ENCODE measurements at regions not wholly inside any gene's neighbourhood (a gene's known extent, or its start where the extent isn't known, plus 50 kb on each side); places are given as distances from the start of the nearest gene placed in this dataset.

GRCh38 chr4:159505266-159505975 lies 402.5 kb downstream of the RAPGEF2 start:
- ATAC-seq = no peak
- Mint-ChIP-seq H3K36me3 (no peaks in the 10 kb centered on the region), H3K4me3 (no peak overlapping the region), H3K27ac (no peak overlapping the region), H3K4me1 (no peaks in the 10 kb centered on the region), H3K9me3 (no peaks in the 10 kb centered on the region)
- DNase-seq (ENCODE audit: low spot score in 2 of 2) = no peak

GRCh38 chr4:159506801-159507517 lies 404.1 kb downstream of the RAPGEF2 start:
- Mint-ChIP-seq H3K27ac (no peak overlapping the region), H3K4me1 (no peaks in the 10 kb centered on the region), H3K9me3 (no peaks in the 10 kb centered on the region), H3K36me3 (no peaks in the 10 kb centered on the region), H3K4me3 (no peak overlapping the region)
- ATAC-seq (no peak), DNase-seq (ENCODE audit: low spot score in 2 of 2) (no peak)

- H3K27ac Mint-ChIP-seq = no peak overlapping the region
- no peak for ATAC-seq
Observed at GRCh38 chr4:159508917-159509500, 406.1 kb downstream of the RAPGEF2 start.

GRCh38 chr4:159512348-159512747 lies 409.5 kb downstream of the RAPGEF2 start:
- H3K4me1 Mint-ChIP-seq = no peaks in the 10 kb centered on the region
- peaks cover 2% of the 10 kb centered on the region for H3K9me3 Mint-ChIP-seq
- no peak overlapping the region for H3K4me3 Mint-ChIP-seq
- no peak overlapping the region for H3K27ac Mint-ChIP-seq
- no peak for DNase-seq (ENCODE audit: low spot score in 2 of 2)
- ATAC-seq = no peak
- H3K36me3 Mint-ChIP-seq = no peaks in the 10 kb centered on the region

More at GRCh38 chr4:159508917-159509500, 406.1 kb downstream of the RAPGEF2 start:
- no peaks in the 10 kb centered on the region for H3K9me3 Mint-ChIP-seq
- no peak overlapping the region for H3K4me3 Mint-ChIP-seq
- no peaks in the 10 kb centered on the region for H3K4me1 Mint-ChIP-seq
- DNase-seq (ENCODE audit: low spot score in 2 of 2) = no peak
- no peaks in the 10 kb centered on the region for H3K36me3 Mint-ChIP-seq

- Mint-ChIP-seq H3K27ac (no peak overlapping the region), H3K36me3 (no peaks in the 10 kb centered on the region), H3K4me1 (no peaks in the 10 kb centered on the region), H3K4me3 (no peak overlapping the region), H3K9me3 (peaks cover 2% of the 10 kb centered on the region)
- DNase-seq (ENCODE audit: low spot score in 2 of 2) = no peak
- ATAC-seq = no peak
Observed at GRCh38 chr4:159515314-159516025, 412.6 kb downstream of the RAPGEF2 start.

- Mint-ChIP-seq H3K4me3 (no peak overlapping the region), H3K27ac (no peak overlapping the region), H3K9me3 (peaks cover 2% of the 10 kb centered on the region), H3K4me1 (no peaks in the 10 kb centered on the region), H3K36me3 (no peaks in the 10 kb centered on the region)
- ATAC-seq = no peak
- no peak for DNase-seq (ENCODE audit: low spot score in 2 of 2)
Observed at GRCh38 chr4:159516556-159517140, 413.8 kb downstream of the RAPGEF2 start.

- Mint-ChIP-seq H3K4me3 (no peak overlapping the region), H3K4me1 (no peaks in the 10 kb centered on the region), H3K9me3 (peaks cover 2% of the 10 kb centered on the region), H3K36me3 (no peaks in the 10 kb centered on the region), H3K27ac (no peak overlapping the region)
- ATAC-seq (no peak), DNase-seq (ENCODE audit: low spot score in 2 of 2) (no peak)
Observed at GRCh38 chr4:159520074-159520473, 417.2 kb downstream of the RAPGEF2 start.

- no peaks in the 10 kb centered on the region for H3K36me3 Mint-ChIP-seq
- H3K4me3 Mint-ChIP-seq = no peak overlapping the region
- H3K27ac Mint-ChIP-seq = no peak overlapping the region
- ATAC-seq (no peak), DNase-seq (ENCODE audit: low spot score in 2 of 2) (no peak)
- peaks cover 4% of the 10 kb centered on the region for H3K9me3 Mint-ChIP-seq
- no peaks in the 10 kb centered on the region for H3K4me1 Mint-ChIP-seq
Observed at GRCh38 chr4:159526172-159526571, 423.3 kb downstream of the RAPGEF2 start.

- no peak for DNase-seq (ENCODE audit: low spot score in 2 of 2)
- Mint-ChIP-seq H3K36me3 (no peaks in the 10 kb centered on the region), H3K27ac (no peak overlapping the region), H3K9me3 (peaks cover 35% of the 10 kb centered on the region), H3K4me1 (no peaks in the 10 kb centered on the region), H3K4me3 (no peak overlapping the region)
- ATAC-seq = no peak
Observed at GRCh38 chr4:159534655-159535054, 431.8 kb downstream of the RAPGEF2 start.

- Mint-ChIP-seq H3K4me1 (no peaks in the 10 kb centered on the region), H3K27ac (no peak overlapping the region), H3K4me3 (no peak overlapping the region), H3K9me3 (peaks cover 28% of the 10 kb centered on the region), H3K36me3 (no peaks in the 10 kb centered on the region)
- no peak for ATAC-seq
- no peak for DNase-seq (ENCODE audit: low spot score in 2 of 2)
Observed at GRCh38 chr4:159538556-159538955, 435.7 kb downstream of the RAPGEF2 start.

- H3K36me3 Mint-ChIP-seq = no peaks in the 10 kb centered on the region
- no peak for ATAC-seq
- H3K9me3 Mint-ChIP-seq = peaks cover 20% of the 10 kb centered on the region
- no peak overlapping the region for H3K27ac Mint-ChIP-seq
- H3K4me1 Mint-ChIP-seq = no peaks in the 10 kb centered on the region
- no peak for DNase-seq (ENCODE audit: low spot score in 2 of 2)
- H3K4me3 Mint-ChIP-seq = no peak overlapping the region
Observed at GRCh38 chr4:159540038-159540437, 437.2 kb downstream of the RAPGEF2 start.

GRCh38 chr4:159540501-159540900 lies 437.6 kb downstream of the RAPGEF2 start:
- DNase-seq (ENCODE audit: low spot score in 2 of 2) (no peak), ATAC-seq (no peak)
- Mint-ChIP-seq H3K36me3 (no peaks in the 10 kb centered on the region), H3K4me3 (no peak overlapping the region), H3K4me1 (no peaks in the 10 kb centered on the region), H3K27ac (no peak overlapping the region), H3K9me3 (peaks cover 17% of the 10 kb centered on the region)

- Mint-ChIP-seq H3K27ac (no peak overlapping the region), H3K4me1 (no peaks in the 10 kb centered on the region), H3K36me3 (no peaks in the 10 kb centered on the region), H3K4me3 (no peak overlapping the region), H3K9me3 (peaks cover 13% of the 10 kb centered on the region)
- DNase-seq (ENCODE audit: low spot score in 2 of 2) (no peak), ATAC-seq (no peak)
Observed at GRCh38 chr4:159541143-159541542, 438.3 kb downstream of the RAPGEF2 start.

GRCh38 chr4:159542296-159542695 lies 439.4 kb downstream of the RAPGEF2 start:
- no peak for DNase-seq (ENCODE audit: low spot score in 2 of 2)
- no peak for ATAC-seq
- no peak overlapping the region for H3K27ac Mint-ChIP-seq
- H3K36me3 Mint-ChIP-seq = no peaks in the 10 kb centered on the region
- no peak overlapping the region for H3K4me3 Mint-ChIP-seq
- H3K9me3 Mint-ChIP-seq = peaks cover 4% of the 10 kb centered on the region
- no peaks in the 10 kb centered on the region for H3K4me1 Mint-ChIP-seq

GRCh38 chr4:159543831-159544230 lies 441.0 kb downstream of the RAPGEF2 start:
- Mint-ChIP-seq H3K4me1 (no peaks in the 10 kb centered on the region), H3K9me3 (no peaks in the 10 kb centered on the region), H3K4me3 (no peak overlapping the region), H3K27ac (no peak overlapping the region), H3K36me3 (no peaks in the 10 kb centered on the region)
- ATAC-seq (no peak), DNase-seq (ENCODE audit: low spot score in 2 of 2) (no peak)
